ENCODE measurements at regions not wholly inside any gene's neighbourhood (a gene's known extent, or its start where the extent isn't known, plus 50 kb on each side); places are given as distances from the start of the nearest gene placed in this dataset.

GRCh38 chr13:33891196-33891742 is 73.3 kb downstream of the RFC3 start:
- intact Hi-C loops (cut with micrococcal nuclease; ENCODE audit: unreplicated experiment), result no loop called here
- no peaks in the 10 kb centered on the region; the same call in 1 of the 2 replicates for H3K9me3 ChIP-seq (ENCODE audit: insufficient read depth, low read depth)
- H3F3A ChIP-seq (ENCODE audit: insufficient read depth, low read depth), result no peaks in the 10 kb centered on the region
- H3K4me3 ChIP-seq, result no peak overlapping the region
- DNase-seq, result no peak
- no peak for TF ChIP-seq EZH2 (IDR thresholded peaks at IDR 0.05; ENCODE audit: low read depth)
- H3K4me2 ChIP-seq, result no peak overlapping the region
- ChIA-PET CTCF (no interaction called here), POLR2A (ENCODE audit: unreplicated experiment) (no interaction called here)
- H3K36me3 ChIP-seq (ENCODE audit: low read depth), result no peaks in the 10 kb centered on the region
- no peaks in the 10 kb centered on the region for H4K20me1 ChIP-seq (ENCODE audit: insufficient read depth)
- H3K27ac ChIP-seq, result no peak overlapping the region
- no TSS peak for BruUV-seq (replicated peaks)
- H3K79me2 ChIP-seq (ENCODE audit: low read depth), result no peaks in the 10 kb centered on the region
- no peaks in the 10 kb centered on the region for H3K4me1 ChIP-seq (replicated peaks; ENCODE audit: insufficient read depth)
- no peak overlapping the region for H2AFZ ChIP-seq
- no peaks in the 10 kb centered on the region for H3K27me3 ChIP-seq (ENCODE audit: insufficient read depth, low read depth)
- no peaks in the 10 kb centered on the region for H3K9me2 ChIP-seq (ENCODE audit: insufficient read depth)

- ChIA-PET POLR2A (ENCODE audit: unreplicated experiment) (no interaction called here), CTCF (no interaction called here)
- H3K27ac ChIP-seq, result no peak overlapping the region
- no peak for DNase-seq
- H3K9me2 ChIP-seq (ENCODE audit: insufficient read depth), result no peaks in the 10 kb centered on the region
- no peaks in the 10 kb centered on the region for H4K20me1 ChIP-seq (ENCODE audit: insufficient read depth)
- BruUV-seq (replicated peaks), result no TSS peak
- no peak overlapping the region for H2AFZ ChIP-seq
- no peaks in the 10 kb centered on the region; the same call in 1 of the 2 replicates for H3K9me3 ChIP-seq (ENCODE audit: insufficient read depth, low read depth)
- H3K4me2 ChIP-seq, result no peak overlapping the region
- H3F3A ChIP-seq (ENCODE audit: insufficient read depth, low read depth), result no peaks in the 10 kb centered on the region
- H3K36me3 ChIP-seq (ENCODE audit: low read depth), result no peaks in the 10 kb centered on the region
- H3K79me2 ChIP-seq (ENCODE audit: low read depth), result no peaks in the 10 kb centered on the region
- no peaks in the 10 kb centered on the region for H3K27me3 ChIP-seq (ENCODE audit: insufficient read depth, low read depth)
- H3K4me1 ChIP-seq (replicated peaks; ENCODE audit: insufficient read depth), result no peaks in the 10 kb centered on the region
- TF ChIP-seq CTCF (conservative IDR thresholded peaks at IDR 0.05), result no peak
- no peak for TF ChIP-seq EZH2 (IDR thresholded peaks at IDR 0.05; ENCODE audit: low read depth)
- intact Hi-C loops (cut with micrococcal nuclease; ENCODE audit: unreplicated experiment), result no loop called here
- H3K4me3 ChIP-seq, result no peak overlapping the region
These were observed 75.6 kb downstream of the RFC3 start for GRCh38 chr13:33893559-33893958.

GRCh38 chr13:33904431-33904830 is 86.5 kb downstream of the RFC3 start:
- CTCF ChIA-PET, result no interaction called here
- Histone ChIP-seq H2AFZ (no peak overlapping the region), H3K4me3 (no peak overlapping the region), H3K79me2 (ENCODE audit: low read depth) (no peaks in the 10 kb centered on the region), H3K4me1 (replicated peaks; ENCODE audit: insufficient read depth) (no peaks in the 10 kb centered on the region), H3K27me3 (ENCODE audit: insufficient read depth, low read depth) (no peaks in the 10 kb centered on the region), H3F3A (ENCODE audit: insufficient read depth, low read depth) (no peaks in the 10 kb centered on the region), H3K27ac (no peak overlapping the region), H3K9me3 (ENCODE audit: insufficient read depth, low read depth) (peaks cover 3% of the 10 kb centered on the region; the same call in 1 of the 2 replicates), H3K36me3 (ENCODE audit: low read depth) (no peaks in the 10 kb centered on the region; the same call in 1 of the 2 replicates), H4K20me1 (ENCODE audit: insufficient read depth) (no peaks in the 10 kb centered on the region), H3K9me2 (ENCODE audit: insufficient read depth) (no peaks in the 10 kb centered on the region), H3K4me2 (no peak overlapping the region)
- TF ChIP-seq EZH2 (IDR thresholded peaks at IDR 0.05; ENCODE audit: low read depth) (no peak), CTCF (conservative IDR thresholded peaks at IDR 0.05) (no peak)
- POLR2A ChIA-PET (ENCODE audit: unreplicated experiment), result no interaction called here
- no peak for DNase-seq
- intact Hi-C loops (cut with micrococcal nuclease; ENCODE audit: unreplicated experiment), result no loop called here
- no TSS peak for BruUV-seq (replicated peaks)

GRCh38 chr13:33908116-33908515 is 90.2 kb downstream of the RFC3 start:
- no peaks in the 10 kb centered on the region for H3F3A ChIP-seq (ENCODE audit: insufficient read depth, low read depth)
- H4K20me1 ChIP-seq (ENCODE audit: insufficient read depth), result no peaks in the 10 kb centered on the region
- H3K27ac ChIP-seq, result no peak overlapping the region
- ChIA-PET CTCF (no interaction called here), POLR2A (ENCODE audit: unreplicated experiment) (no interaction called here)
- no peaks in the 10 kb centered on the region for H3K27me3 ChIP-seq (ENCODE audit: insufficient read depth, low read depth)
- no TSS peak for BruUV-seq (replicated peaks)
- no peaks in the 10 kb centered on the region for H3K9me3 ChIP-seq (ENCODE audit: insufficient read depth, low read depth)
- no peak overlapping the region for H3K4me3 ChIP-seq
- TF ChIP-seq CTCF (conservative IDR thresholded peaks at IDR 0.05) (no peak), EZH2 (IDR thresholded peaks at IDR 0.05; ENCODE audit: low read depth) (no peak)
- intact Hi-C loops (cut with micrococcal nuclease; ENCODE audit: unreplicated experiment), result no loop called here
- no peaks in the 10 kb centered on the region for H3K9me2 ChIP-seq (ENCODE audit: insufficient read depth)
- H3K4me1 ChIP-seq (replicated peaks; ENCODE audit: insufficient read depth), result no peaks in the 10 kb centered on the region
- no peak overlapping the region for H3K4me2 ChIP-seq
- H3K79me2 ChIP-seq (ENCODE audit: low read depth), result no peaks in the 10 kb centered on the region
- no peak overlapping the region for H2AFZ ChIP-seq
- DNase-seq, result no peak
- no peaks in the 10 kb centered on the region for H3K36me3 ChIP-seq (ENCODE audit: low read depth)
